ENCODE measurements at regions not wholly inside any gene's neighbourhood (a gene's known extent, or its start where the extent isn't known, plus 50 kb on each side); places are given as distances from the start of the nearest gene placed in this dataset.

- no peak for DNase-seq (ENCODE audit: low read depth)
- no peak for TF ChIP-seq CTCF (IDR thresholded peaks at IDR 0.05; ENCODE audit: low read depth, low read length, missing control alignments)
- H3K4me3 ChIP-seq (ENCODE audit: low read depth, low read length): no peak overlapping the region
Observed at GRCh38 chr2:223107825-223108224, 55.8 kb downstream of the KCNE4 start.

DNA sequence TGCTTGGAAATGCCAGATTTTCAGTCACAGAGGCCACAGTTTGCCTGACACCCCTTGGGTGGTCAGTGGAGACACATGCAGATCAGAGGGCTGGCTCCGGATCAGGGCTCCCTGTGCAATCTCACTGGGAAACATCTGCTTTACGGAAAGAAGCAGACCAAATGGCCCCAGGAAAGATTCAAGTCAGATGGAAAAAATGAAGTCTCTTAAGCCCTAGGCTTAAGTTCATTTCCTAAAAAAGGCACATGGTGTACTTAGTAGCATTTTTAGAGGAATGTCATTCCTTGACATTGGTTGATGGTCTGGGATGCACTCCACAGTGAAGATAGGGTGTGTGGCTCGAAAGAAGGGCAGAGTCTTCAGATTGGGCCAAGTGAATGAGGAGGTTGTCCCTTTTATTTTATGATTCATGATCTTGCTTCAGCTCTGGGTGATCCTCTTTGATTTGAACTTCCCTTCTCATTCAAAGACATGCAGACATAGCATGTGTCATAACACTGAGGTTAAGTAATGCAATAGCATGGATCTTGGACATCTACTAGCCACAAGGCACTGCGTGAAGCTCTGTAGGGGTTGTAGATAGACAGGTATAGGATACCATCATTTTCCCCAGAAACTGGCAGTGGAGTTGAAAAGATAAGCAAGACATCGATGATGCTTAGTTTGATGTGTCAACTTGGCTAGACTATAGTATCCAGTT, 56.5 kb downstream of the KCNE4 start:
- TF ChIP-seq CTCF (IDR thresholded peaks at IDR 0.05; ENCODE audit: low read depth, low read length, missing control alignments): no peak
- DNase-seq (ENCODE audit: low read depth): no peak
- no peak overlapping the region for H3K4me3 ChIP-seq (ENCODE audit: low read depth, low read length)

DNA sequence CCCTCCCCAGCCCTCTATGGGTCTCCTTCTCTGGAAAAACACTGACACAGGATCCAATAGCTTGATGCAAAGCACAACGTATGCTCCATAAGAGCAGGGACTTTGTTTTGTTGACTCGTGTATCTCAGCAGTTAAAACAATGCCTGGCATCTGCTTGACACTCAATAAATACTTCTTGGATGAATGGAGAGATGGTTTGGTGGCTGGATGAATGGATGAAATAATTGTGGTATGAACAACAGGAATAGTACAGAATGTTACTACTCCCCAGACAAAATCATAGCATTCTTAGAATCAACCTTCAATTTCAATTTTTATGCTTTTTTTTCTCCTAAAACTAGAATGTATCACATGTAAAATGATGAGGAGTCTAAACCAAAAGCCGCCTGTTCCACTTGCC, 57.4 kb downstream of the KCNE4 start:
- no peak for TF ChIP-seq CTCF (IDR thresholded peaks at IDR 0.05; ENCODE audit: low read depth, low read length, missing control alignments)
- H3K4me3 ChIP-seq (ENCODE audit: low read depth, low read length): no peak overlapping the region
- no peak for DNase-seq (ENCODE audit: low read depth)

- DNase-seq (ENCODE audit: low read depth): no peak
- TF ChIP-seq CTCF (IDR thresholded peaks at IDR 0.05; ENCODE audit: low read depth, low read length, missing control alignments): no peak
- no peak overlapping the region for H3K4me3 ChIP-seq (ENCODE audit: low read depth, low read length)
Observed at GRCh38 chr2:223113161-223113560, 61.2 kb downstream of the KCNE4 start.

DNA sequence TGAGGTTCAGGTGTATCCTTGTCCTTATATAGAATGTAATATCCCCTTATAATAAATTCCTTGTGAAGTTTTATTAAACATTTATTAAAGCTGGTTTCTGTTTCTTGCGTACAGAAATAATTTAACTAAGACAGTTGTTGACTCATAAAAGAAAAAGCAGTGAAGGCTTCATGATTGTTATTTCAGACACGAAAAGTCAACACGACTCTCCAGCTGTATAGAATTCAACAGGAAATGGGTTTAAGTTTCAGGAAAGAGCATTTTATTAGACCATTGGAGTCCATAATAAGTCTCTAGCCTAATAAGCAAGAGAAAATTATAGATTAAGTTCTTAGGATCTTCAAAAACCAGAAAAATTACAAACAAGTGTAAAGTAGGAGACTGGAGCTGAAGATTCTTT, 62.2 kb downstream of the KCNE4 start:
- no peak for TF ChIP-seq CTCF (IDR thresholded peaks at IDR 0.05; ENCODE audit: low read depth, low read length, missing control alignments)
- no peak for DNase-seq (ENCODE audit: low read depth)
- H3K4me3 ChIP-seq (ENCODE audit: low read depth, low read length): no peak overlapping the region

DNA sequence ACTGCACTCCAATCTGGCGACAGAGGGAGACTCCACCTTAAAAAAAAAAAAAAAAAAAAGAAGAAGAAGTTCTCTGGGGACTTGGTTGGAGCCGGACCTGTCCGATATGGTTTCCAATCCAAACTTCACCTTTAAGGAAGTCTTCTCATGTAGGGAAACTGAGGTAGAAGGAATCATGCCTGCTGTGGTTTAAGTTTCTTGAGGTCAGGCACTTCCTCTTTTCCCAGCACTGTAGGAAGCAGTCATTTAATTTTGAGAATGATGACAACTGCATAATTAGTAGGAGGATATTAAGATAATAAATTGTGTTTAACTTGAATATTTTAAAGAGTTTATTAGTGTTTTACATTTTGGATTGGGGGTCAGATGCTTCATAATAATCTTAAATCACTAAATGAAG, 62.9 kb downstream of the KCNE4 start:
- no peak for TF ChIP-seq CTCF (IDR thresholded peaks at IDR 0.05; ENCODE audit: low read depth, low read length, missing control alignments)
- DNase-seq (ENCODE audit: low read depth): no peak
- no peak overlapping the region for H3K4me3 ChIP-seq (ENCODE audit: low read depth, low read length)

GRCh38 chr2:223117533-223117932, 65.5 kb downstream of the KCNE4 start:
- H3K4me3 ChIP-seq (ENCODE audit: low read depth, low read length): no peak overlapping the region
- DNase-seq (ENCODE audit: low read depth): no peak
- TF ChIP-seq CTCF (IDR thresholded peaks at IDR 0.05; ENCODE audit: low read depth, low read length, missing control alignments): no peak

Data from GM12864 (cell line).